Stimulated activated CD8-positive, alpha-beta memory T cell treated with anti-CD3 and anti-CD28 coated beads, Interleukin-15, amount 100 ng/mL, for 4 hours (primary cell): ENCODE measurements at regions not wholly inside any gene's neighbourhood (a gene's known extent, or its start where the extent isn't known, plus 50 kb on each side); places are given as distances from the start of the nearest gene placed in this dataset.

ENCODE experiments used
- DNase-seq, 2 donors: peaks; one replicate each; pipeline ENCODE4 v3.0.0-alpha.2; 2020; ENCODE audit warnings: low read depth in 2 of 2

GRCh38 chr4:108272561-108272960 lies 103.8 kb upstream of the LEF1 start:
- DNase-seq: no peak

GRCh38 chr4:108272046-108272445 lies 103.3 kb upstream of the LEF1 start:
- DNase-seq: no peak

GRCh38 chr4:108270466-108271450 lies 102.0 kb upstream of the LEF1 start:
- no peak for DNase-seq

GRCh38 chr4:108264693-108265092 lies 96.0 kb upstream of the LEF1 start:
- DNase-seq: no peak

- no peak for DNase-seq
These were observed 94.3 kb upstream of the LEF1 start for GRCh38 chr4:108263057-108263456.

- no peak for DNase-seq
These were observed 92.3 kb upstream of the LEF1 start for GRCh38 chr4:108261026-108261425.

GRCh38 chr4:108256538-108256937 lies 87.8 kb upstream of the LEF1 start:
- DNase-seq: no peak

GRCh38 chr4:108255203-108255747 lies 86.5 kb upstream of the LEF1 start:
- no peak for DNase-seq

- no peak for DNase-seq
These were observed 80.7 kb upstream of the LEF1 start for GRCh38 chr4:108249397-108249796.

- no peak for DNase-seq
These were observed 78.8 kb upstream of the LEF1 start for GRCh38 chr4:108247387-108248049.

GRCh38 chr4:108244606-108245005 lies 75.9 kb upstream of the LEF1 start:
- no peak for DNase-seq

- DNase-seq: no peak
These were observed 71.6 kb upstream of the LEF1 start for GRCh38 chr4:108240366-108240765.

- DNase-seq: no peak
These were observed 69.0 kb upstream of the LEF1 start for GRCh38 chr4:108237693-108238092.

- no peak for DNase-seq
These were observed 67.5 kb upstream of the LEF1 start for GRCh38 chr4:108236264-108236663.

GRCh38 chr4:108227923-108228322 lies 59.2 kb upstream of the LEF1 start:
- DNase-seq: no peak

GRCh38 chr4:108224611-108225053 lies 55.9 kb upstream of the LEF1 start:
- no peak for DNase-seq

- DNase-seq: no peak
These were observed 54.6 kb upstream of the LEF1 start for GRCh38 chr4:108223313-108223712.

GRCh38 chr4:108219998-108220397 lies 51.3 kb upstream of the LEF1 start:
- no peak for DNase-seq
